ENCODE measurements at regions not wholly inside any gene's neighbourhood (a gene's known extent, or its start where the extent isn't known, plus 50 kb on each side); places are given as distances from the start of the nearest gene placed in this dataset.

DNA sequence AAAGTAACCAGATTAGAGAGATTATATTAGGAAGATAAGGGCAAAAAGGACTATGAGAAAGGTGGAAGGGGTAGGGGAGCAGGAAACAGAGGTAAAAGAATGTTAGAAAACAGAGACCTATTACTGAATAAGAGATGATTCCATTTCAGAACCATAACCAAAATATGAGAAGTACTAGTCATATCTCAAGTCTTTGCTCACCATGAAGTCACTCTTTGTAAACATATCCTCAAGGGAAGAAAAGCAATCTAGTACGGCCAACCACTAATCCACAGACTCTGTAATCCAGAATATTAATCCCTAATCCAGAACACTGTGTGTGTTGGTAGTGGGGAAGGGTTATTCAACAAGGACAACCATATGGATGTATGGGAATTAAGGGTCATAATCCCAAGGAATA is 92.0 kb downstream of the CDCA7 start:
- TF ChIP-seq, protein P1, sequence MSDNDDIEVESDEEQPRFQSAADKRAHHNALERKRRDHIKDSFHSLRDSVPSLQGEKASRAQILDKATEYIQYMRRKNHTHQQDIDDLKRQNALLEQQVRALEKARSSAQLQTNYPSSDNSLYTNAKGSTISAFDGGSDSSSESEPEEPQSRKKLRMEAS (IDR thresholded peaks at IDR 0.05): no peak
- TF ChIP-seq, protein P2, sequence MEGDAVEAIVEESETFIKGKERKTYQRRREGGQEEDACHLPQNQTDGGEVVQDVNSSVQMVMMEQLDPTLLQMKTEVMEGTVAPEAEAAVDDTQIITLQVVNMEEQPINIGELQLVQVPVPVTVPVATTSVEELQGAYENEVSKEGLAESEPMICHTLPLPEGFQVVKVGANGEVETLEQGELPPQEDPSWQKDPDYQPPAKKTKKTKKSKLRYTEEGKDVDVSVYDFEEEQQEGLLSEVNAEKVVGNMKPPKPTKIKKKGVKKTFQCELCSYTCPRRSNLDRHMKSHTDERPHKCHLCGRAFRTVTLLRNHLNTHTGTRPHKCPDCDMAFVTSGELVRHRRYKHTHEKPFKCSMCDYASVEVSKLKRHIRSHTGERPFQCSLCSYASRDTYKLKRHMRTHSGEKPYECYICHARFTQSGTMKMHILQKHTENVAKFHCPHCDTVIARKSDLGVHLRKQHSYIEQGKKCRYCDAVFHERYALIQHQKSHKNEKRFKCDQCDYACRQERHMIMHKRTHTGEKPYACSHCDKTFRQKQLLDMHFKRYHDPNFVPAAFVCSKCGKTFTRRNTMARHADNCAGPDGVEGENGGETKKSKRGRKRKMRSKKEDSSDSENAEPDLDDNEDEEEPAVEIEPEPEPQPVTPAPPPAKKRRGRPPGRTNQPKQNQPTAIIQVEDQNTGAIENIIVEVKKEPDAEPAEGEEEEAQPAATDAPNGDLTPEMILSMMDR (IDR thresholded peaks at IDR 0.05): no peak
- TF ChIP-seq, protein P3, sequence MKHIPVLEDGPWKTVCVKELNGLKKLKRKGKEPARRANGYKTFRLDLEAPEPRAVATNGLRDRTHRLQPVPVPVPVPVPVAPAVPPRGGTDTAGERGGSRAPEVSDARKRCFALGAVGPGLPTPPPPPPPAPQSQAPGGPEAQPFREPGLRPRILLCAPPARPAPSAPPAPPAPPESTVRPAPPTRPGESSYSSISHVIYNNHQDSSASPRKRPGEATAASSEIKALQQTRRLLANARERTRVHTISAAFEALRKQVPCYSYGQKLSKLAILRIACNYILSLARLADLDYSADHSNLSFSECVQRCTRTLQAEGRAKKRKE (CRISPR knock-in tag; IDR thresholded peaks at IDR 0.05; ENCODE audit: low read depth): no peak
- no peak for TF ChIP-seq KDM1A (IDR thresholded peaks at IDR 0.05; ENCODE audit: low read depth)
- TF ChIP-seq, protein P4, sequence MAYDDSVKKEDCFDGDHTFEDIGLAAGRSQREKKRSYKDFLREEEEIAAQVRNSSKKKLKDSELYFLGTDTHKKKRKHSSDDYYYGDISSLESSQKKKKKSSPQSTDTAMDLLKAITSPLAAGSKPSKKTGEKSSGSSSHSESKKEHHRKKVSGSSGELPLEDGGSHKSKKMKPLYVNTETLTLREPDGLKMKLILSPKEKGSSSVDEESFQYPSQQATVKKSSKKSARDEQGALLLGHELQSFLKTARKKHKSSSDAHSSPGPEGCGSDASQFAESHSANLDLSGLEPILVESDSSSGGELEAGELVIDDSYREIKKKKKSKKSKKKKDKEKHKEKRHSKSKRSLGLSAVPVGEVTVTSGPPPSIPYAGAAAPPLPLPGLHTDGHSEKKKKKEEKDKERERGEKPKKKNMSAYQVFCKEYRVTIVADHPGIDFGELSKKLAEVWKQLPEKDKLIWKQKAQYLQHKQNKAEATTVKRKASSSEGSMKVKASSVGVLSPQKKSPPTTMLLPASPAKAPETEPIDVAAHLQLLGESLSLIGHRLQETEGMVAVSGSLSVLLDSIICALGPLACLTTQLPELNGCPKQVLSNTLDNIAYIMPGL (CRISPR knock-in tag; IDR thresholded peaks at IDR 0.05; ENCODE audit: borderline replicate concordance): no peak
- TF ChIP-seq POLR2A (IDR thresholded peaks at IDR 0.05; ENCODE audit: low read length): no peak
- no peak for TF ChIP-seq SMC3 (IDR thresholded peaks at IDR 0.05)
- no peak for TF ChIP-seq RFX5 (IDR thresholded peaks at IDR 0.05)
- TF ChIP-seq EP300 (IDR thresholded peaks at IDR 0.05): no peak
- TF ChIP-seq, protein P5, sequence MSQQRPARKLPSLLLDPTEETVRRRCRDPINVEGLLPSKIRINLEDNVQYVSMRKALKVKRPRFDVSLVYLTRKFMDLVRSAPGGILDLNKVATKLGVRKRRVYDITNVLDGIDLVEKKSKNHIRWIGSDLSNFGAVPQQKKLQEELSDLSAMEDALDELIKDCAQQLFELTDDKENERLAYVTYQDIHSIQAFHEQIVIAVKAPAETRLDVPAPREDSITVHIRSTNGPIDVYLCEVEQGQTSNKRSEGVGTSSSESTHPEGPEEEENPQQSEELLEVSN (IDR thresholded peaks at IDR 0.05; ENCODE audit: borderline replicate concordance, low read depth): no peak
- no peak for TF ChIP-seq CHD2 (IDR thresholded peaks at IDR 0.05; ENCODE audit: low read length, partially characterized antibody)
- no peak for TF ChIP-seq RCOR1 (IDR thresholded peaks at IDR 0.05; ENCODE audit: low read depth, low read length)
- TF ChIP-seq JUNB (IDR thresholded peaks at IDR 0.05): no peak
- no peak for TF ChIP-seq NR3C1 (IDR thresholded peaks at IDR 0.05)

Measured in A549 (cell line).